ENCODE measurements at regions not wholly inside any gene's neighbourhood (a gene's known extent, or its start where the extent isn't known, plus 50 kb on each side); places are given as distances from the start of the nearest gene placed in this dataset.

DNA sequence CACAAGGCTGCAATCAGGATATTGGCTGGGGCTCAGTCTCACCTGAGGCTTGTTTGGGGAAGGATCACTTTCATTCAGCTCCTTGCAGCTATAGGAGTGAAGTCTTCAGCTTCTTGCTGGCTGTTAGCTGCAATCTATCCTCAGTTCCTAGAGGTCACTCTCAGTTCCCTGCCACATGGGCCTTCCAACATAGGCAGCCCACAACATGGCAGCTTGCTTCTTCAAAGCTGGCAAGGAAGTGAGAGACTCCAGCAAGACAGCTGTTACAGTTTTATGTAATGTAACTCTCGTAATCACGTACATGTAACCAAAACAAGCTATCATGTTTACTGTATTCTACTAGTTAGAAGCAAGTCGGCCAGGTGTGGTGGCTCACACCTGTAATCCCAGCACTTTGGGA, 226.9 kb downstream of the CDC5L start:
- DNase-seq: no peak

DNA sequence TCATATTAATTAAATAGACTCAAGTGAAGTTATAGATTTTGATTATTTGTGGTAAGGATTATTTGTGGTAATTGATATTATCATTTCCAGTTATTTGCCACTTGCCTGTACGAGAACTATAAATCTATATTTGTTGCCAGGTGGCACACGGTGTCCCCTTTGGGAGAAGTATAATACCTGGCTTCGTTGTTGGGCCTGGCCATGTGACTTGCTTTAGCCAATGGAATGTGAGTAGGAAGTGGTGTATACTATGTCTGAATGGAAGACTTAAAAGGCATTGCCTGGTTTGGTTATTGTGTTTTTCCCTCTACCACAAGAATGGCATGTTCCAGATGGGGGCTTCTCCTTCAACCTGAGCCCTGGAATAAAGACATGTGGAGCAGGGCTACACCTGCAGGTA, 228.1 kb downstream of the CDC5L start:
- DNase-seq: no peak

DNA sequence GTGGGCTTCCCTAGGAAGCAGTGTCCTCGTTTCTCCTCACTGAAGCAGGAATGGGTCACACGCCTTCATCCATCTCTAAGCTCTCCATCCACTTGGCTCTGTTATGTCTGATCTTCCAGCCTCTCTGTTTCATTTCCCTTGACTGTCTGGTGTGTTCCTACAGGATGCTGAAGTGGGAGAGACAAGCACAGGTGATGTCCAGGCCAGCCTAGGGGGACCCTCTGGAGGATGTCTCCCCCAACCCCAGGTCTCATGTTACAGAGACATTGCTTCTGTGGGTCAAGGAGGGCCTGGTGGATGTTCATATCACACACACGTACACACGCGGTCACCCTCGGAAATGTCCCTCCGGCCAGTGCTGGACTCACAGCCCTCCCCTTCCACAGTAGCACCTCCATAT, 229.9 kb downstream of the CDC5L start:
- DNase-seq: no peak

DNA sequence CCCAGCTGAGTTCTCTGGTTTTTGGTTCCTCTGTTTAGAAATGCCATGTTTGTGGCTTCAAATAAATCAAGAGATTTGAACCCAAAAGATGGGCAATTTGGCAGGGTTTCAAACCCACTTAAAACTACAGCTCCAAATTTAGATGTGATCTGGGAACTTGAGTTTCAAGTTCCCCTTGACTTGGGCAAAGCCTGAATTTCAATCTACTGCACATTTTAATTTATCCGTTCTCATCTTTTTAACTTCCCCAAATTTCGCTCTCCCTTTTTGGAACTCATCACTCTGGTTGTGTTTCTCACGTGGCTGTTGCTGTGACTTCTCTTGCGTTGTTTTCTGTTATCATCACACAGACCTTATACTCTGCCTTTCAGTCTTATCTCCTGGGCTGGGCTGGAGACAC, 230.9 kb downstream of the CDC5L start:
- DNase-seq: peak; percentile 69

DNA sequence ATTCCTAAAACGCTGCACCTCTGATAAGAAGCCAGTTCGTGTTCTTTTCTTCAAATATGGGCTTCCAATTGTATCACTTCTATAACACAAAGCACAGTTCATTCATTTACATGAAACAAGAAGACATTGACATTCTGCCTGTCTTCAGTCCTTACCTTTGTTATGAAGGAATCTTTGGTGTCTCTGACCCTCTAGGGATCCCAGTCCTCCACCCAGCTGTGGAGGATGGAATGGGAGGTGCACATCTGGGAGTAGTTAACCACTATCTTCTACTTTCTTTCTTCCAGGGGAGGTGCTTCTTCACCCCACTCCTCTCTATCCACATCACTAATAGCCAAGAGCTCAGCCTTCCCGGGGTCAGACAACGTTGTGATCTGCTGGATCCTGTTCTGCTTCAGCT, 233.4 kb downstream of the CDC5L start:
- DNase-seq: no peak

DNA sequence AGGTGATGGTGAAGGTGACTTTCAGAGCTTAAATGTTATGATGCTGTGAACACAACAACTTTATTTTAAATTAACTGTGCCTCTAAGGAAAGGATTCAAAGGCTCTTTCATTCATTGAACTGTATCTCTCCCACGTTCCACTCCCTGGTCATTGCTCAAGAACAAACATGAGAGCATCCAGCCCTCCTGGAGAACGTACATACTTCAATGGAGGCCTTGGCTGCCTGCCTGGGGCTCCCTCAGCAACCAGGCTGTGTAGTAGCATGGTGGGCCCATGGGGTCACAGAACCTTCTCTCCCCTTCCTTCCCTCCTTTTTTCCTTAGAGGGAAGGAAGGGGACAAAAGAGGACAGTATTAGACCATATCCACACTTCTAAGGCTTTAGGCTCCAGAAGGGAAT, 234.3 kb downstream of the CDC5L start:
- DNase-seq: no peak

DNA sequence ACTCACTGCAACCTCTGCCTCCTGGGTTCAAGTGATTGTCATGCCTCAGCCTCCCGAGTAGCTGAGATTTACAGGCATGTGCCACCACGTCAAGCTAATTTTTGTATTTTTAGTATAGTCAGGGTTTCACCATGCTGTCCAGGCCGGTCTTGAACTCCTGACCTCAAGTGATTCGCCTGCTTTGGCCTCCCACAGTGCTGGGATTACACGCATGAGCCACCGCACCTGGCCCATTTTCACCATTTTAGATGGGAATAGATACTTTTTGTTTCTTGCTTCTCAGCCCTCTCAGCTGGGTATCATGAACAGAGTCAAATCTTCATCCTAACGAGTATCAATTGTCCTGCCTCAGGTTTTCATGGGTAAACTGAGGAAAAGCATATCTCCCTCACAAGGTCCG, 235.0 kb downstream of the CDC5L start:
- no peak for DNase-seq

DNA sequence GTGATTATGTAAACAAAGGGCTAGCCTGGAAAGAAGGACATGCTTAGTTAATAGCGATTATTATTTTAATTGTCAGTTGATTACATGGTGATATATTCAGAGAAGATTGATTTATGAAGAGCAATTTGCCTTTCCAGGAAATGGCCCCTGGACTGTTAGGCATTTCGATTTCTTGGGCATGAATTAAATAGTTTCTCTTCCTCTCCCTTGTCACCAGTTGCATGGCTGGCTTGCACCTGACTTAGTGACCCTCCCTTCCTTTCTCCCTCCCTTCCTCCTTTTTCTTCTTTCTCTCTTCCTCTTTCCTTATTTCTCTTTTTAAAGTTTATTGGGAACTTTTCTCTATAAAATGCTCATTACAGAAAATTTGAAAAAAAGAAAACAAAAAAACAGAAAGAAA, 235.4 kb downstream of the CDC5L start:
- DNase-seq: no peak

DNA sequence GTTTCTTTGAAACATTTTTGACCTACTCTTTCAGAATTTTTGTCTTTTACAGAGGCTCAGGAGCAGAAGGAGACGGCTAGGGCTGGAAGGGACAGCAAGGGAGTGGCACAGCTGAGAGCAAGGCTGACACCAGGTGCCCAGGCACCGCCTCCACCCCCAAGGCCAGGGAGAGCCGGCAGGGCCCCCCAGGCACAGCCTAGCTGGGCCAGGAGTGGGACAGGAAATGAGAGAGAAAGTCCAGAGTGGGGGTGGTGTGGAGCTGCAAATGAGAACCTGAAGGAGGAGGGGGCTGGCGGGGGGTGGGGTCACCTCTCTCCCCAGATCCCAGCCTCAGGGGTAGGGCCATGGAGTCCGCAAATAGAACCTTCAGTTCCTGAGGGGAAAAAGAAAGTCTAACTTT, 236.7 kb downstream of the CDC5L start:
- no peak for DNase-seq

DNA sequence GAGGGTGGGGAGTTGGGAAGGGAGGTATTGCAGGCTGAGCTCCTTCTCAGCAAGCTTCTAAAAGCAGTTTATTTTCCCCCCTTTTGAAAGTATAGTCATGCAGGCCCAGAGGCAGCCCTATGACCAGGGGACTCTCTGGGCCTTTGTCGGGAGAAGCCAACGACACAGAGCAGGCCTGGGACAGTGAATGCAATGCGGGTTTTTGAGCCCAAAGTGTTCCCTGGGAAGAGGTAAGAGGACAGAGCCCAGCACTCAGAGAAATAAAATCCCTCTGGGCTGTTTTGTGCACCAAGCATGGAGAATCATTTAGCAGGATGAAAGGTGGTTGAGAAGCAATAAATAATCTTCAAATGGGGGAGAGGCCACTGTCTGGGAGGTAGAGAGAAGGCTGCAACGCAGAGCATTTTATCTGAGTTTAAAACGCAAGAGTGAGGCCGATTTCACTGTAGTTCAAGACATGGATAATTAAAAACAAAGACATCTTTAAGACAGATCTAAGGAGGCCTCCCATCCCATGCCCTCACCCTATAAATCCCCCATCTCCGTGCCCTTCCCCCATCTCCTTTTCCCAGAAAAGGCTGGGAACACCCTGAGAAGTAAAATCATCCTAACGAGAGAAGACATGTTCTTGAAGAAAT, 237.5 kb downstream of the CDC5L start:
- DNase-seq: no peak

DNA sequence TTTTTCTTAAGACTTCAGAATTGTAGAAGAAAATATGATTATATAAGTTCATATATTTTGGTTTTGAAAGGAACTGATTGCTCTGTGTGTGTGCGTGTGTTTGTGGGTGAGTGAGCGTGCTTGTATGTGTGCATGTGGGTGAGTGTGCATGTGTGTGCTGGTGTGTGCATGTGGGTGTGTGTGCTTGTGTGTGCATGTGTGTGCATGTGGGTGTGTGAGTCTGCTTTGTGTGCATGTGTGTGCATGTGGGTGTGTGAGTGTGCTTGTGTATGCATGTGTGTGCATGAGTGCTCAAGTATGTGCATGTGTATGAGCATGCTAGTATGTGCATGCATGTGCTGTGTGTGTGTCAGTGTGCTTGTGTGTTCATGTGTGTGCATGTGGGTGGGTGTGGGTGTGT, 238.5 kb downstream of the CDC5L start:
- DNase-seq: no peak

DNA sequence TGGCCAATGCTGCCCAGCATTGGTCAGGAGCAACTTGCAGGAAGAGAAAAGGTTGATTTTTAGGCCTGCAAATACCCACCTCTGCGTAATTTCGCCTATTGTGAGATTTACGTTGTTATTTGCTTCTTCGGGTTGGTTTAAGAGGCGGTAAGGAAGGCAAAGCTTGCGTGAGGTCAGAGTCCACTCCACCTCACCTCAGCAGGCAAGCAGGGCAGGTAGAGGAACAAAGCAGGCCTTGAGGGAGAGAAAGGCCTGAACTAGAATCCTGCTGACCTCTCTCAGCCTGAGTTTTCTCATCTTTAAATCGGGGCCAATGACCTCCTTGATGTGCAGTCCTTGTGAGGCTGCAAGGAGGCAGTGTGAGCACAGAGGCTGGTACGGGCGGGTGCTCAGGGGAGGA, 239.1 kb downstream of the CDC5L start:
- no peak for DNase-seq

DNA sequence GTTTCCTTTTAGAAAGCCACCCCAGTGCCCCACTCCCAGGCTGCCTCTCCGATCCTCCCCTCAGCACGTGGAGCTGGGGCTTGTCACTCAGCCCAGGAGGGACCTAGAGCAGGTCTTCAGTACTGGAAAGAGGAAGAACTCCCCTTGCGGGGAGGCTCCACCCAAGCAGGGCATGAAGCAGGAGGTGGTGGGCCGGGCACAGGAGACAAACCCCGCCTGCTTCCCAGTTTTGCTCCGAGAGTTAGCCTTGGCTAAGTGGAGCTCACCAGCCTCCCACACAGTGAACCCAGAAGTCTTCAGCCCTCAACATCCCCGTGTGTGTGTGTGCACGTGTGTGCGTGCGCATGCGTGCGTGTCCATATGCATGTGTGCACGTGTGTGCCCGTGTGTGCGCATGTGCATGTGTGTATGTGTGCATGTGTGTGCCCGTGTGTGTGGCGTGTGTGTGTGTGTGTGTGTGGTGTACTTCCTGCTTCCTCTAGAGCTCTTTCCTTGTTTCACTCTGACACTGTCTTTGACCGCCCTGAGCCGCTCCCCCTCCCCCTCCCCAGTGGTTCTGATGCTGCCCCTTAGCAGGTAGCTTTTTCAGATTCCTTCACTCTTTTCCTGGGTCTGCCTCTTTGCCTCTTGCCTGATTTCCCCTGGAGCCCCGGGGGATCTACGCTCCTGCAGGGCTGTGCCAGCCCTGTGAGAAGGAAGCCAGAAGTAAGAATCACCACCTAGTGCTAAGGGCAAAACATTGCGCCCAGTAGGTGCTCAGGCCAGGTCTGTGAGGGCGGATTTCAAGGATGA, 239.8 kb downstream of the CDC5L start:
- DNase-seq: no peak

DNA sequence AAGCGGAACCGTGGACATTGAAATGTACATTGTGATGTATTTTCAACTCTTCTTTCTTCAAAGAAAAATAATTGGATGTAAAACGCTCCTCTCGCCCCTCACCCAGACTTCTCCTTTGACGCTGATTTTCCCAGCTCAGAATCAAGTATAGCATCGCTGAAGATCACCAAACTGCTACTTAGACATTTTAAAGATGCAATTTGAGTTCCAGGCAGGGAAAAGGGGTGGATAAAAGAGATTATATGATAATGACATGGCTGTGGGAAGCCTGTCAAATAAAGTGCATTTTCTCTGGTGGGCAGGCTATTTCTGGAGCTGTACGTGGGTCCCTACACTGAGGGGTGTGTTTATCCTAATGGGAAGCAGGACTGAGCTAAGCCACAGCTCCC, 240.4 kb downstream of the CDC5L start:
- DNase-seq: no peak

DNA sequence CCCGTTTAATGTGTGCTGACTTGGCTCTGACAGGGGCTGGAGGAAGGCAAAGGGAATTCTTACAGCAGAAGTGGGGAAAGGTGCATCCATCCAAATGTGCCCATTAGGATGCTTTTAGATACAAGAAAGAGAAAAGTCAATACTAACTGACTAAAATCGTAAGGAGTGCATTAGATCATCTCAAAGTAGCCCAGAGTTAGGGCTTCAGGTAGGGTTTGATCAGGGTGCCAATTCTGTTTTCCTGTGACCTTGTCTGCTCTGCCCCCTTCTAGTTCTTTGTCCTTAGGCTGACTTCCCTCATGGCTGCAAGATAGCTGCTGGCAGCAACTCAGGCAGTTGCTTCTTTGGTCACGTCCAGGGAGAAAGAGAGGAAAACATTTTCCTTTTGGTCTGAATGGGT, 240.8 kb downstream of the CDC5L start:
- no peak for DNase-seq

DNA sequence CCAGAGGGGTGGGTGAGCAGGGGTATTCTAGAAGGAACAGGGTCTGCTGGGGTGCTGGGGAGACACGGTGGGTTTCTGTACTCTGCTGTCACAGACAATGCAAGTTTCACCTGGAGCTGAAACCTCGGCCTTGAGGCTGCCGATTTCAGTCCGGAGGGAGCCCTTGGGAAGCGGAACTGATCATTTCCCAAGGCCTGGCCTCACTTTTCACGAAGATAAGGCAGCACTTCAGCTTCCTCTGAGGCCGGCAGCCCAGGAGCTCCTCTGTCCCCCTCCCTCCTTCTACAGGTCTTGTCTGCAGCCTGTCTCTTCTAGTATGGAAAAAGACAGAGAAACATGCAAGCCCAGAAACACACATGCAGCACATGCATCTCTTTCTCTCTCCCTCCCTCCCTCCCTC, 242.1 kb downstream of the CDC5L start:
- peak; percentile 59 for DNase-seq

DNA sequence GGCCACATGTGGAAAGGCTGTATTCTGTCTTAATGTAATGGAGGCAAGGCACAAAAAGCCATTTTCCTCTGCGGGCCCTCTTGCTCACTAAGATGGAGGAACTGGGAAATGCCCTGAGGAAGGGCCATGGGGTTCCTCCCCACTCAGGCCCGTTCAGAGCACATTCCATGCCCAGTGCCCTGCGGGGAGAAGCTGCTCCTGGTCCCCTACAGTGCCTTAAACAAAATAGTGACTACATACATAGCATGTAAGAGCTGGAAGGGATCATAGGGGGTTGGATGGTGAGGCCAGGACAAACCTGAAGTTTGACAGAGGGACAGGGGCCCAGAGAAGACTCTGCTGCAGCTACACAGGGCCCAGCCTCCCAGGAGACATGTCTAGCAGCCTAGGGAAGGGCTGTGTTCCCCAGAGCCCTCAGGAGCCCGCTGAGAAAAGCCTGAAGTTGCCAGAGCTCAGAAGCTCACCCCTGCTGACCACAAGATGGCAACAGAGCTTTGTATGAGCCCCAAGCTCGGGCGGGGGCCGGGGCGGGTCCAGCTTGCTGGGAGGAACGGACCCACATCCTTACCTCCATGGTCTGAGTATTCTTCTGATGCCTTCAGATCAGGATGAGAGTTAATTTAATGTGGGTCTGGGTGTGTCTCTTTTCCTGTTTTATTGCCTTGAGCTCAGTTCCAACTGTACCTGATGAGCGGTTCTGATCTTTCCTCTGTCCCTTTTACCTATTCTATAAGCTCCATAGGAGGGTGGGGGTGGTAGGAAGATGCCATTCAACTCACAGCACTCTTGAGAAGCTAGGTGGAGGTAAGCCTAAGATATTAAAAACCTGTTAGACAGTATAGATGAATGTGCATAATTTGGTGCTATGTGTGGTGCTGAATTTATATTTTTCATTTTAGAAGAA, 242.9 kb downstream of the CDC5L start:
- peak; percentile 76 for DNase-seq

DNA sequence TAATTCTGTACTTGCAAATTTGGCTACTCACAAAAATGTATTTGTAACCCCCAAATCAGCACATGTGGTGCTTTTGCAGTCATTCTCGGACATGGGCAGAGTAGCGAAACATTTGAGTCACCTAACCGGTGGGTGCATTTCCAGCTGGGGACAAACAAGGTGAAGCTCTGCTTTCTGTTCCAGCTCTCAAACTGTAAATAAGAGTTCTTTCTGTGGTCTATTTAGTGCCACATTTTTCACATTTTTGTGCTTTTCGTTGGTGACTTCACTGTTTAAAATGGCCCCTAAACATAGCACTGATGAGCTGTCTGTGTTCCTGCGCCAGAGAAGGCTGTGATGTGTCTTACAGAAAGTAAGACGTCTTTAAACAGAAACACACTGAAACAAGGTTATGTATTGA, 244.5 kb downstream of the CDC5L start:
- no peak for DNase-seq

DNA sequence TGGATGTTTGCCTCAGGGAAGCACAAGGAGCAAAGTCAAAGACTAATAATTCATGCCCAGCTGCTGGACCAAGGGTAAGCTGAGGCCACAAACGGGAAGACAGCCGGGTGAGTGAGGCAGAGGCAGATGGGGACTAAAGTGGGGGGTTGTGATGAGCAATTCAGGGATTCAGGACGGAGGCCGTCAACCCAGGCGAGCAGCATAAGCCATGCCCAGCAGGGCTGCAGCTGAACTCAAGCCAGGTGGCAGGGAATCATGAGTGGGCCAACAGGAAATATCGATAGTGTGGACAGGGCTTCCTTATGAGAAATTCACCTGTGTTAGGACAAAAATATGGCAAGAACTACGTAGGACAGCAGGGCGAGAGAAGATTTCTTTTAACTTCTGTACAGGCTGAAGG, 246.8 kb downstream of the CDC5L start:
- DNase-seq: no peak

DNA sequence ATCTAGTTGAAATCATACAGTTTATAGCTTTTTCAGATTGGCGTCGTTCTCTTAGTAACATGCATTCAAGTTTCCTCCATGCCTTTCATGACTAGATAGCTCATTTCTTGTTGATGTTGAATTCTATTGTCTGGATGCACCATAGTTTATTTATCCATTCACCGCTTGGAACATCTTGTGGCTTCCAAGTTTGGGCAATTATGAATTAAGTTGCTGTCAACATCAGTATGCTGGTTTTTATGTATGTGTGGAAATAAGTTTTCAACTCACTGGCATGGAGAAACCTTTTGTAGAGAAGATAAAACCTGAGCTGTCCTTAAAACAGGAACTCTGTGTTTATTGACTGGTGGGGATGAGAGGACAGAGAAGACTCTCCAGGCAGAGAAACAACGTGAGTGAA, 248.0 kb downstream of the CDC5L start:
- no peak for DNase-seq

DNA sequence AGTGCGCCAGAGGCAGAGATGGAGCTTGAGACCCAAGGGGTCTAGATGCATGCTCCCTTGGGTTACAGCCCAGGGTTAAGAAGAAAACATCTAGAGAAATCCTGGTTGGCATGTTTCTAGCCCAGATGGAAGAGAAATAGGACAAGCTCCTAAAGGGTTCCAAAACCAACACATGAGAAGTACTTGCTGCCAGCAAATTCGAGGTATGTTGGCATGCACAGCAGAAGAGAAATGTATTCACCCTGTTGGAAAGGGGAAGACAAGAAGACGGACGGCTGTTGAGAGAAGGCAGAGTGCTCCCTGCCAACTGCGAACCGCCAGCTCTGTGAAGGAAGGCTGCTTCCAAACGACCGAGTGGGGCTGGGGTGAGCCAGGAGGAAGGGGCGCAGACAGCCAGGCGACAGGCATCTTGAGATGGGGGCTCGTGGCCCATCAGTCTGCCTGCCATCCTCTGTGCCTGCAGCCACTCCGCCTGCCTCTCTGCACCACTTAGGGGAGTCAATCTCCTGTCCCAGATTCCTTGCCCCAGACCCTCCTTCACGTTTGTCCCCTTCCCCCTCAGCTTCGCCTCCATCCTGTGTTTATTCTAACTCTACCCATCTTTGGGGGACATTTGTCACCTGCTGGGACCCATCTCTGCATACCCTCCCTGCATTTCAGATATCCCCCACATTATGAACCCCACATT, 249.2 kb downstream of the CDC5L start:
- no peak for DNase-seq

DNA sequence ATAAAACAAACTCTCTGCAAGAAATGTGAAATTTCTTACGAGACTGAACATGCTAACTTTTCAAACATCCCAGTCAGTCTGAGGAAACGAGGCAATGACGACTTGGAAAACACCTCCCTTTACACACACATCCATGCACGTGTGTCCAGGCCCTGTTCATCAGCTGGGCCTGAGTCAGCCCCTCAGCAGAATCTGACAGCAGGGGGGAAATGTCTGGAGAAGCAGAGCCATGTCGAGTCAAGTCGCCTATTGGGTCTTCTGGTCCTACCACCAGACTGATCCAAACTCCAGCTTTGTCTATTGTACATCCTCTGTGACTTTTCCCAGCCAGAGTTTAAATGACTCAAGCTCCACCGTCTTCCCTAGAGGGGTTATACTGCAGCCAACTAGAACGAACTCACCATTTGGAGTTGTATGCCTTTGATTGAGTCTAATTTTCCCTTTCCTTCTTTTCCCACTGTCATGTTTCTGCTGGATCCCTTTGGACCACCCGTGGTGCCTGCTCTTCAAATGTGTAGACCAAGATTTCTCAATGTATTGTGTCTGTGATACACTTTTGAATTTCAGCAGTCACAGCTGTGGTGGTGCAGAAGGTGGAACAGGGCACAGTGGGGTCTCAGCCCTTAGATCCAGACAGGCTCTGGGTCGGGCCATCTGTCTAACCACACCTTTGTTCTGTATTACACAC, 254.0 kb downstream of the CDC5L start:
- DNase-seq: no peak

DNA sequence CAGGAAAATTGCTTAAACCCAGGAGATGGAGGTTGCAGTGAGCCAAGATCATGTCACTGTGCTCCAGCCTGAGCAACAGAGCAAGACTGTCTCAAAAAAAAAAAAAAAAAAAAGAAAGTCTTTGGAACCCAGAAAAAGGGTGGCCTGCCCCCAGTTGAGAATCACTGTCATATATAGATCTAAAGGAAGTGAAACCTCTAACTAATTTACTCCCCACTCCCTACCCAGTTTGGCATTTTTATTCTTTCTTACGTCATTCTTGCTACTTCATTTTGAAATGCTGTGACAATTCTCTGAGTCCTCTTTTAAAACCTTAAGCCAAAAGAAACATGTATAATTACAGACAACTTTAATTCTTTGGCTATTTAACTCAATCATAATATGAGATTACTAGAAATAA, 254.8 kb downstream of the CDC5L start:
- DNase-seq: no peak

All from OCI-M1 (cell line).